PC-9 (cell line): ENCODE measurements at regions not wholly inside any gene's neighbourhood (a gene's known extent, or its start where the extent isn't known, plus 50 kb on each side); places are given as distances from the start of the nearest gene placed in this dataset.

ENCODE experiments used
- EZH2 ChIP-seq: fragments of 200-600 bp; sonication (generic); IDR thresholded peaks from 2 replicates; pipeline ENCODE4 v1.8.0; 2017; ENCODE audit warnings: antibody characterized with exemption, low read depth
- TF ChIP-seq, protein P1 (sequence below): fragments of 200-600 bp; sonication (generic); conservative IDR thresholded peaks from 2 replicates; pipeline ENCODE4 v1.6.1; 2017; ENCODE audit warnings: mixed run types, antibody characterized with exemption, mild to moderate bottlenecking, moderate library complexity

GRCh38 chr1:102185260-102185659 lies 188.5 kb upstream of the OLFM3 start:
- TF ChIP-seq, protein P1, sequence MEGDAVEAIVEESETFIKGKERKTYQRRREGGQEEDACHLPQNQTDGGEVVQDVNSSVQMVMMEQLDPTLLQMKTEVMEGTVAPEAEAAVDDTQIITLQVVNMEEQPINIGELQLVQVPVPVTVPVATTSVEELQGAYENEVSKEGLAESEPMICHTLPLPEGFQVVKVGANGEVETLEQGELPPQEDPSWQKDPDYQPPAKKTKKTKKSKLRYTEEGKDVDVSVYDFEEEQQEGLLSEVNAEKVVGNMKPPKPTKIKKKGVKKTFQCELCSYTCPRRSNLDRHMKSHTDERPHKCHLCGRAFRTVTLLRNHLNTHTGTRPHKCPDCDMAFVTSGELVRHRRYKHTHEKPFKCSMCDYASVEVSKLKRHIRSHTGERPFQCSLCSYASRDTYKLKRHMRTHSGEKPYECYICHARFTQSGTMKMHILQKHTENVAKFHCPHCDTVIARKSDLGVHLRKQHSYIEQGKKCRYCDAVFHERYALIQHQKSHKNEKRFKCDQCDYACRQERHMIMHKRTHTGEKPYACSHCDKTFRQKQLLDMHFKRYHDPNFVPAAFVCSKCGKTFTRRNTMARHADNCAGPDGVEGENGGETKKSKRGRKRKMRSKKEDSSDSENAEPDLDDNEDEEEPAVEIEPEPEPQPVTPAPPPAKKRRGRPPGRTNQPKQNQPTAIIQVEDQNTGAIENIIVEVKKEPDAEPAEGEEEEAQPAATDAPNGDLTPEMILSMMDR, result no peak
- TF ChIP-seq EZH2, result no peak
